ENCODE measurements at regions not wholly inside any gene's neighbourhood (a gene's known extent, or its start where the extent isn't known, plus 50 kb on each side); places are given as distances from the start of the nearest gene placed in this dataset.

DNA sequence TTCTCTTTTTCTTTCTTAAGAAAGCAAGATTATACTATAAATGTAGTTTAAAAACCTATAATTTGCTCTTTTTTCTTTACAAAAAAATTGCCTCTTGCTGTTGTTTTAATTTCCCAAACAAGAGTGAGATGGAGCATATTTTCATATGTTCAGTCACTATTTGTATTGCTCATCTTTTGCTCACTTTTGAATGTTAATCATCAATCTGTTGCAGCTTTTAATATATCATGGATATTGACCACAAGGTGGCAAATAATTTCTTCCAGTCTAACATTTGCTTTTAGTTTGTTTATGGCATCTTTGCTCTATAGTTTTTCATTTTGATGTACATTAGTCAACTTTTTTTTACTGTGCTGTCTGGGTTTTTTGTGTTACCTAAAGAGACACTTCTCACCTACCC is 112.6 kb upstream of the THRB start:
- CTCF ChIA-PET, result interaction anchor here (0.7 to 0.9 kb wide), 3 partner anchors 12 to 76 kb away, joined by 3 to 4 read pairs (median 3); no protein-coding TSS in a partner anchor
- FAIRE-seq (no peak), DNase-seq (ENCODE audit: low read depth, low spot score) (no peak)
- no peaks in the 10 kb centered on the region for H3K36me3 ChIP-seq (ENCODE audit: control insufficient read depth in 2 of 2, extremely low read depth in 1 of 2, insufficient read depth in 2 of 2, low read length in 2 of 2)
- no peak overlapping the region for H3K4me2 ChIP-seq (ENCODE audit: insufficient read depth, low read length)
- H3K9me1 ChIP-seq (replicated peaks; ENCODE audit: control insufficient read depth, extremely low read depth, insufficient read depth, low read length), result no peaks in the 10 kb centered on the region
- no peaks in the 10 kb centered on the region for H4K20me1 ChIP-seq (replicated peaks; ENCODE audit: control insufficient read depth, extremely low read depth, insufficient read depth, low read length)
- H3K9me3 ChIP-seq (replicated peaks; ENCODE audit: control insufficient read depth, insufficient read depth, low read length), result no peaks in the 10 kb centered on the region
- H3K79me2 ChIP-seq (ENCODE audit: control insufficient read depth, insufficient read depth, low read length), result no peaks in the 10 kb centered on the region
- TF ChIP-seq POLR2A (IDR thresholded peaks at IDR 0.05; ENCODE audit: low read depth, low read length) (no peak), GATA2 (IDR thresholded peaks at IDR 0.05; ENCODE audit: insufficient read depth, insufficient read length, low read depth, low read length) (no peak), MYC (IDR thresholded peaks at IDR 0.05; ENCODE audit: low read depth, low read length) (no peak), FOS (IDR thresholded peaks at IDR 0.05; ENCODE audit: borderline replicate concordance, insufficient read depth, low read length) (no peak), MAX (IDR thresholded peaks at IDR 0.05; ENCODE audit: insufficient read depth, insufficient read length) (no peak), JUN (IDR thresholded peaks at IDR 0.05; ENCODE audit: borderline replicate concordance, insufficient read depth, insufficient read length, low read depth) (no peak), EZH2 (IDR thresholded peaks at IDR 0.05; ENCODE audit: borderline replicate concordance, low read depth, low read length, severe bottlenecking) (no peak), POLR2AphosphoS5 (IDR thresholded peaks at IDR 0.05; ENCODE audit: insufficient read depth, low read depth, low read length) (no peak)
- TF ChIP-seq, protein P1, sequence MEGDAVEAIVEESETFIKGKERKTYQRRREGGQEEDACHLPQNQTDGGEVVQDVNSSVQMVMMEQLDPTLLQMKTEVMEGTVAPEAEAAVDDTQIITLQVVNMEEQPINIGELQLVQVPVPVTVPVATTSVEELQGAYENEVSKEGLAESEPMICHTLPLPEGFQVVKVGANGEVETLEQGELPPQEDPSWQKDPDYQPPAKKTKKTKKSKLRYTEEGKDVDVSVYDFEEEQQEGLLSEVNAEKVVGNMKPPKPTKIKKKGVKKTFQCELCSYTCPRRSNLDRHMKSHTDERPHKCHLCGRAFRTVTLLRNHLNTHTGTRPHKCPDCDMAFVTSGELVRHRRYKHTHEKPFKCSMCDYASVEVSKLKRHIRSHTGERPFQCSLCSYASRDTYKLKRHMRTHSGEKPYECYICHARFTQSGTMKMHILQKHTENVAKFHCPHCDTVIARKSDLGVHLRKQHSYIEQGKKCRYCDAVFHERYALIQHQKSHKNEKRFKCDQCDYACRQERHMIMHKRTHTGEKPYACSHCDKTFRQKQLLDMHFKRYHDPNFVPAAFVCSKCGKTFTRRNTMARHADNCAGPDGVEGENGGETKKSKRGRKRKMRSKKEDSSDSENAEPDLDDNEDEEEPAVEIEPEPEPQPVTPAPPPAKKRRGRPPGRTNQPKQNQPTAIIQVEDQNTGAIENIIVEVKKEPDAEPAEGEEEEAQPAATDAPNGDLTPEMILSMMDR (IDR thresholded peaks at IDR 0.05; ENCODE audit: extremely low read depth in 1 of 2, insufficient read depth in 1 of 2, low read depth in 1 of 2, low read length in 2 of 2), result no peak
- no peak overlapping the region for H3K9ac ChIP-seq (replicated peaks; ENCODE audit: extremely low read depth, insufficient read depth, low read length)
- no peaks in the 10 kb centered on the region for H3K4me1 ChIP-seq (ENCODE audit: control insufficient read depth, extremely low read depth, insufficient read depth, low read length)
- POLR2A ChIA-PET, result no interaction called here
- intact Hi-C loops (cut with micrococcal nuclease), result no loop called here
- BruUV-seq (replicated peaks), result no TSS peak
- H3K4me3 ChIP-seq (replicated peaks in 1 of 3; ENCODE audit: insufficient read depth in 1 of 3, low read depth in 1 of 3, low read length in 3 of 3), result no peak overlapping the region
- H2AFZ ChIP-seq (ENCODE audit: low read depth, low read length), result no peak overlapping the region
- H3K27me3 ChIP-seq (ENCODE audit: control insufficient read depth in 2 of 2, insufficient read depth in 2 of 2, low read length in 2 of 2), result no peaks in the 10 kb centered on the region
- H3K27ac ChIP-seq (ENCODE audit: insufficient read depth, low read depth, low read length), result no peak overlapping the region
- dilution Hi-C loops (cut with MboI; ENCODE audit: extremely low pct_ligation_motif_present, low sequenced_read_pairs), result no loop called here

Data from endothelial cell of umbilical vein (primary cell).